DND-41 (cell line): ENCODE measurements at regions not wholly inside any gene's neighbourhood (a gene's known extent, or its start where the extent isn't known, plus 50 kb on each side); places are given as distances from the start of the nearest gene placed in this dataset.

Experiments used
- EZH2 ChIP-seq: IDR thresholded peaks from 3 replicates; pipeline ENCODE4 v1.6.1; 2012; ENCODE audit warnings: borderline replicate concordance, low read depth, mild to moderate bottlenecking, moderate library complexity, low read length, inconsistent platforms; ENCODE audit not compliant: severe bottlenecking
- TF ChIP-seq, protein P1 (sequence below): IDR thresholded peaks from 2 replicates; pipeline ENCODE4 v1.5.1; 2012; ENCODE audit warnings: borderline replicate concordance, low read length, moderate library complexity, mild to moderate bottlenecking; ENCODE audit not compliant: poor library complexity, severe bottlenecking; ENCODE audit errors: extremely low read depth

DNA sequence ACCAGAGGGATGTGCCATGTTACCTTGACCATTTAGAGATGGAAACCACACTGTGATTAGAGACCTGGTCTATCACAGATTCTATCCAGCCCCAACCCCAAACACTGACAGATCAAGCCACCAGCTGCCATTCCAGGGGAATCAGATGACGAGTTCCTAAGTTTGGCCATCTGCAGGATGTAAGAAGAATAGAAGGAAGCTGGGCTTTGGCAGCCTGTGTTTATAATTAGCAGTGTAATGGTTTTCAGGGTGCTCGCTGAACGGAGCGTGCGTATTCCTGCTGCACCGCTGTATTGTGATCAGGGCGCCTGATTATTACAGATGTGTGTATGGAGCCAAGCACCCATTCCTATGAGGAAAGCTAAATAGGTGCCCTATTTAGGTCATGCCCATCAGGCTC lies 138.1 kb downstream of the LRRC30 start:
- no peak for TF ChIP-seq EZH2
- TF ChIP-seq, protein P1, sequence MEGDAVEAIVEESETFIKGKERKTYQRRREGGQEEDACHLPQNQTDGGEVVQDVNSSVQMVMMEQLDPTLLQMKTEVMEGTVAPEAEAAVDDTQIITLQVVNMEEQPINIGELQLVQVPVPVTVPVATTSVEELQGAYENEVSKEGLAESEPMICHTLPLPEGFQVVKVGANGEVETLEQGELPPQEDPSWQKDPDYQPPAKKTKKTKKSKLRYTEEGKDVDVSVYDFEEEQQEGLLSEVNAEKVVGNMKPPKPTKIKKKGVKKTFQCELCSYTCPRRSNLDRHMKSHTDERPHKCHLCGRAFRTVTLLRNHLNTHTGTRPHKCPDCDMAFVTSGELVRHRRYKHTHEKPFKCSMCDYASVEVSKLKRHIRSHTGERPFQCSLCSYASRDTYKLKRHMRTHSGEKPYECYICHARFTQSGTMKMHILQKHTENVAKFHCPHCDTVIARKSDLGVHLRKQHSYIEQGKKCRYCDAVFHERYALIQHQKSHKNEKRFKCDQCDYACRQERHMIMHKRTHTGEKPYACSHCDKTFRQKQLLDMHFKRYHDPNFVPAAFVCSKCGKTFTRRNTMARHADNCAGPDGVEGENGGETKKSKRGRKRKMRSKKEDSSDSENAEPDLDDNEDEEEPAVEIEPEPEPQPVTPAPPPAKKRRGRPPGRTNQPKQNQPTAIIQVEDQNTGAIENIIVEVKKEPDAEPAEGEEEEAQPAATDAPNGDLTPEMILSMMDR = no peak
